Prostate gland (tissue), 2 donors: ENCODE measurements at regions not wholly inside any gene's neighbourhood (a gene's known extent, or its start where the extent isn't known, plus 50 kb on each side); places are given as distances from the start of the nearest gene placed in this dataset.

Experiments
- DNase-seq: peaks from one replicate; pipeline ENCODE4 v3.0.0-alpha.2; 2019; ENCODE audit warnings: low spot score
- H3K27ac ChIP-seq, 2 donors: fragments of 200-600 bp; sonication (generic); 2 replicates each; pipeline ENCODE4 v1.5.1; 2017 to 2019
- H3K27me3 ChIP-seq: fragments of 200-600 bp; sonication (generic); replicated peaks from 2 replicates; pipeline ENCODE4 v1.5.1; 2019; ENCODE audit not compliant: insufficient read depth
- H3K36me3 ChIP-seq, 2 donors: fragments of 200-600 bp; sonication (generic); 1 replicate in 1 of 2; 2 replicates in 1 of 2; pipeline versions ENCODE4 v1.5.1 to v1.8.1; 2017 to 2019
- H3K4me1 ChIP-seq: fragments of 200-600 bp; sonication (generic); replicated peaks from 2 replicates; pipeline ENCODE4 v1.5.1; 2019
- H3K4me3 ChIP-seq, 2 donors: fragments of 200-600 bp; sonication (generic); 2 replicates each; pipeline ENCODE4 v1.5.1; 2017 to 2019
- H3K9me3 ChIP-seq: fragments of 200-600 bp; sonication (generic); 2 replicates; pipeline ENCODE4 v1.5.1; 2017
- CTCF ChIP-seq, 4 experiments: fragments of 200-600 bp in 2 of 4; fragments of 450-650 bp in 2 of 4; sonication (generic) in 2 of 4; IDR thresholded peaks; 1 replicate in 3 of 4; 2 replicates in 1 of 4; pipeline ENCODE4 v1.5.1; 2016 to 2019; ENCODE audit warnings: antibody characterized with exemption in 4 of 4, mild to moderate bottlenecking in 2 of 4, moderate library complexity in 2 of 4
- POLR2A ChIP-seq: fragments of 450-650 bp; IDR thresholded peaks from one replicate; pipeline ENCODE4 v1.6.1; 2016; ENCODE audit warnings: antibody characterized with exemption, mild to moderate bottlenecking
- POLR2AphosphoS5 ChIP-seq: sonication (generic); formaldehyde crosslinking; IDR thresholded peaks from one replicate; pipeline ENCODE4 v1.6.1; 2017; ENCODE audit warnings: antibody characterized with exemption
- WGBS: methylation state at CpG from one replicate; pipeline ENCODE4 v1.1.5; 2018; 5-methylcytosine and 5-hydroxymethylcytosine counted together
- intact Hi-C: fragments of 100-400 bp; cut with DNase I; formaldehyde crosslinking; loops from one replicate; pipeline ENCODE4 v1.14.2; 2022

- Histone ChIP-seq H3K27me3 (no peaks in the 10 kb centered on the region), H3K27ac (no peak overlapping the region), H3K4me1 (no peaks in the 10 kb centered on the region), H3K36me3 (no peaks in the 10 kb centered on the region), H3K9me3 (no peaks in the 10 kb centered on the region), H3K4me3 (no peak overlapping the region)
- 29% methylated on average over 8 of the region's 8 CpGs for WGBS
- TF ChIP-seq POLR2A = no peak
- TF ChIP-seq CTCF (IDR thresholded peaks at IDR 0.05) = no peak
- TF ChIP-seq POLR2AphosphoS5 = no peak
- intact Hi-C loops = no loop called here
- no peak for DNase-seq
Observed at GRCh38 chr1:18045621-18046020, 62.0 kb upstream of the IGSF21 start.

GRCh38 chr1:18047122-18047521 lies 60.5 kb upstream of the IGSF21 start:
- Histone ChIP-seq H3K9me3 (no peaks in the 10 kb centered on the region), H3K27me3 (peaks cover 5% of the 10 kb centered on the region), H3K36me3 (no peaks in the 10 kb centered on the region), H3K27ac (no peak overlapping the region), H3K4me1 (no peaks in the 10 kb centered on the region), H3K4me3 (no peak overlapping the region)
- intact Hi-C loops = no loop called here
- DNase-seq = no peak
- TF ChIP-seq CTCF (IDR thresholded peaks at IDR 0.05) = no peak
- no peak for TF ChIP-seq POLR2A
- no peak for TF ChIP-seq POLR2AphosphoS5
- WGBS = 84% methylated on average over 3 of the region's 3 CpGs

GRCh38 chr1:18049228-18049627 lies 58.4 kb upstream of the IGSF21 start:
- H3K27ac ChIP-seq = no peak overlapping the region
- H3K4me1 ChIP-seq = no peaks in the 10 kb centered on the region
- H3K9me3 ChIP-seq = no peaks in the 10 kb centered on the region
- 93% methylated on average over 1 of the region's 1 CpG for WGBS
- H3K36me3 ChIP-seq = no peaks in the 10 kb centered on the region
- peaks cover 8% of the 10 kb centered on the region for H3K27me3 ChIP-seq
- DNase-seq = no peak
- H3K4me3 ChIP-seq = no peak overlapping the region
- no peak for TF ChIP-seq CTCF (IDR thresholded peaks at IDR 0.05)
- TF ChIP-seq POLR2A = no peak
- no peak for TF ChIP-seq POLR2AphosphoS5
- intact Hi-C loops = no loop called here

- Histone ChIP-seq H3K27me3 (peaks cover 11% of the 10 kb centered on the region), H3K9me3 (no peaks in the 10 kb centered on the region), H3K27ac (no peak overlapping the region), H3K4me1 (no peaks in the 10 kb centered on the region), H3K4me3 (no peak overlapping the region), H3K36me3 (no peaks in the 10 kb centered on the region)
- WGBS = 50% methylated on average over 8 of the region's 8 CpGs
- intact Hi-C loops = no loop called here
- no peak for DNase-seq
- TF ChIP-seq POLR2A (no peak), POLR2AphosphoS5 (no peak), CTCF (IDR thresholded peaks at IDR 0.05) (no peak)
Observed at GRCh38 chr1:18052671-18053070, 54.9 kb upstream of the IGSF21 start.

- TF ChIP-seq CTCF (IDR thresholded peaks at IDR 0.05) (no peak), POLR2A (no peak)
- no peaks in the 10 kb centered on the region for H3K9me3 ChIP-seq
- H3K4me1 ChIP-seq = no peaks in the 10 kb centered on the region
- DNase-seq = no peak
- no peak overlapping the region for H3K27ac ChIP-seq
- 86% methylated on average over 14 of the region's 14 CpGs for WGBS
- H3K4me3 ChIP-seq = no peak overlapping the region
- no peaks in the 10 kb centered on the region for H3K36me3 ChIP-seq
- H3K27me3 ChIP-seq = peaks cover 11% of the 10 kb centered on the region
- intact Hi-C loops = no loop called here
Observed at GRCh38 chr1:18055156-18055555, 52.4 kb upstream of the IGSF21 start.
